ENCODE measurements at regions not wholly inside any gene's neighbourhood (a gene's known extent, or its start where the extent isn't known, plus 50 kb on each side); places are given as distances from the start of the nearest gene placed in this dataset.

DNA sequence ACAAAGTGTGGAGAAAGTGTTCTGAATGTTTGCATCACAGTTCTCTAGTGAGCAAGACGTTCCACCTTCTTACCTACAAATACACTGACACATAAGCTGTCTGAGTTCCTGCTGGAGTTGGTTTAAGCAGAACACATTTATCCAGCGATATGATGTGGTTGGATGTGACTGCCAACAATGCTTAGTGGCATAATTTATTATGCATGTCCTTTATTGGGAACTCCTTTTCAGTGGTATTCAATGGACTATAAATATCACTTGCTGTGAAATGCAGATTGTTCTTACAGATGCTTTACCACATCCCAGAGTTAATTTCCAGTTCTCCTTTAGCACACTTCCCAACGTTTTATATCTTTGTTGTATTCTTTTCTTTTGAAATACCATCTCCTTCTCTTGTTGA lies 222.2 kb downstream of the LURAP1L start:
- DNase-seq (ENCODE audit: low read depth, low spot score): no peak
- ChIA-PET POLR2A (no interaction called here), CTCF (interaction anchor here (1.7 kb wide), 1 partner anchor 277 kb away, joined by 5 read pairs; no protein-coding TSS in a partner anchor)
- H3K4me3 ChIP-seq (ENCODE audit: low read depth, low read length): no peak overlapping the region
- H3K9me3 ChIP-seq (ENCODE audit: control insufficient read depth, insufficient read depth, low read length): no peaks in the 10 kb centered on the region
- TF ChIP-seq, protein P1, sequence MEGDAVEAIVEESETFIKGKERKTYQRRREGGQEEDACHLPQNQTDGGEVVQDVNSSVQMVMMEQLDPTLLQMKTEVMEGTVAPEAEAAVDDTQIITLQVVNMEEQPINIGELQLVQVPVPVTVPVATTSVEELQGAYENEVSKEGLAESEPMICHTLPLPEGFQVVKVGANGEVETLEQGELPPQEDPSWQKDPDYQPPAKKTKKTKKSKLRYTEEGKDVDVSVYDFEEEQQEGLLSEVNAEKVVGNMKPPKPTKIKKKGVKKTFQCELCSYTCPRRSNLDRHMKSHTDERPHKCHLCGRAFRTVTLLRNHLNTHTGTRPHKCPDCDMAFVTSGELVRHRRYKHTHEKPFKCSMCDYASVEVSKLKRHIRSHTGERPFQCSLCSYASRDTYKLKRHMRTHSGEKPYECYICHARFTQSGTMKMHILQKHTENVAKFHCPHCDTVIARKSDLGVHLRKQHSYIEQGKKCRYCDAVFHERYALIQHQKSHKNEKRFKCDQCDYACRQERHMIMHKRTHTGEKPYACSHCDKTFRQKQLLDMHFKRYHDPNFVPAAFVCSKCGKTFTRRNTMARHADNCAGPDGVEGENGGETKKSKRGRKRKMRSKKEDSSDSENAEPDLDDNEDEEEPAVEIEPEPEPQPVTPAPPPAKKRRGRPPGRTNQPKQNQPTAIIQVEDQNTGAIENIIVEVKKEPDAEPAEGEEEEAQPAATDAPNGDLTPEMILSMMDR (IDR thresholded peaks at IDR 0.05; ENCODE audit: low read depth, low read length): no peak
- no peaks in the 10 kb centered on the region for H3K27me3 ChIP-seq (ENCODE audit: control insufficient read depth, insufficient read depth, low read length)
- no peak overlapping the region for H3K27ac ChIP-seq (ENCODE audit: low read depth, low read length)

DNA sequence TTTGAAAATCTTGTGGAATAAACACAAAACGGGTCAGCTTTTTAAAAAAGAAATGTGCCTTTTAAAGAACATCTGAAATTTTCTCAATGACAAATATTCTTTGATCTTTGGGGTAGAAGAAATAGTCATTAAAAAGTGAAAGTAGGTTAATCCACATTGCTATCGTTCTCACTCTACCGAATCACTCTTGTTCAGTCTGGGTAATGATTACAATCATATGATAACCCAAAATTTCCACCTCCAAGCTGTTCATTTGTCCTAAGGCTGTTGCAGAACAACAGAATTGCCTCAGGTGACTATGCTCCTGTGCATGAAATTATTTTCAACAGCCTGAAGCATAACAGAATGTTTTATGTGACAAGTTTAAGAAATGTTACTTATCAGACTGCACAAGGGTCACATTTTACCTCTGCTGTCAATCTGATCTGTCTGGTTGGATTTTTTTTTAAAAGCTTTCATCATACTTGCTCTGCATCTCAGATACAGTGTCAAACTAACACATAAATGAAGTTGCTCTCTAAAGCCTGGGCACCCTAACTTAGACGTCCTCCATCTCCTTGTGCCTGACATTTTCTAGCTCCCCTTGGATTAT lies 227.3 kb downstream of the LURAP1L start:
- DNase-seq (ENCODE audit: low read depth, low spot score): no peak
- ChIA-PET POLR2A (no interaction called here), CTCF (interaction anchor here (0.8 kb wide), 1 partner anchor 33 kb away, joined by 3 read pairs; no protein-coding TSS in a partner anchor)
- H3K27ac ChIP-seq (ENCODE audit: low read depth, low read length): no peak overlapping the region
- H3K4me3 ChIP-seq (ENCODE audit: low read depth, low read length): no peak overlapping the region
- no peaks in the 10 kb centered on the region for H3K27me3 ChIP-seq (ENCODE audit: control insufficient read depth, insufficient read depth, low read length)
- no peaks in the 10 kb centered on the region for H3K9me3 ChIP-seq (ENCODE audit: control insufficient read depth, insufficient read depth, low read length)
- TF ChIP-seq, protein P1 (IDR thresholded peaks at IDR 0.05; ENCODE audit: low read depth, low read length): no peak

DNA sequence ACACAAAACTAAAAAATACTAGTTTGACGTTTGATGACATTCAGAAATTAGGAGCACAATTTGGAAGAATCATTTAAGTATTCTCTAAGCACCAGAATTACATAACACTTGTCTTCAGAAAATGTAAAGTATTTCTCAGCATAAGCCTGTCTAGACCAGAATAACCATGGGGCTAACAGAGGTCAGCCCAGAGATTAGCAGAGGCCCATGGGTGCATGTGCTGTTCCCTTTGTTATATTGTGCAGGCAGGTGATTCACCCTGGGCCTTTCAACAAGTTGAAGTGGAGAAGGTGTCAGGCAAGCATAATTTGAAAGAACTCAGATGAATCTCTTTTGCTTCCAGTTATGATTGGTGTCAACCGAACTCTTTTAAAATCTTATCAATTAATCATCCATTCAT lies 227.9 kb downstream of the LURAP1L start:
- POLR2A ChIA-PET: no interaction called here
- no peak overlapping the region for H3K4me3 ChIP-seq (ENCODE audit: low read depth, low read length)
- H3K27ac ChIP-seq (ENCODE audit: low read depth, low read length): no peak overlapping the region
- no peak for DNase-seq (ENCODE audit: low read depth, low spot score)
- no peaks in the 10 kb centered on the region for H3K27me3 ChIP-seq (ENCODE audit: control insufficient read depth, insufficient read depth, low read length)
- TF ChIP-seq, protein P1 (IDR thresholded peaks at IDR 0.05; ENCODE audit: low read depth, low read length): no peak
- no peaks in the 10 kb centered on the region for H3K9me3 ChIP-seq (ENCODE audit: control insufficient read depth, insufficient read depth, low read length)
- CTCF ChIA-PET: no interaction called here

DNA sequence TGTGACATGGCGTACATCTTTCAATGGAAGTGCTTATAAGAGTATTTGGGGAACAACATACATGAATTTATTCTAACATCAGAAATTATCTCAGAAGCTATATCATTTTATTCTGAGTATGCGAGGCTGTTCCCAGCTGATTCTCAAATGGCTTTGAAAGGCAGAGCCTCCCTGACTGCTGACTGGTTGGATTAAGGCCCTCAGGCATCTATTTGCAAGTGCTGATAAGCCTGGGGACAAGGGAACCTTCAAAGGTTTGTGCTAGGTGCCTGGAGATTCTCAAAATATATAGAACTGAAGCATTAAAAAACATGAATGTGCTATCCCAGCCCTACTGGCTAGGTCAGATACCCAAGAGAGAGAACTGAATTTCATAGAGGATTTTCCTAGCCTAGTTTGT lies 235.1 kb downstream of the LURAP1L start:
- Histone ChIP-seq H3K4me3 (ENCODE audit: low read depth, low read length) (no peak overlapping the region), H3K27ac (ENCODE audit: low read depth, low read length) (no peak overlapping the region), H3K9me3 (ENCODE audit: control insufficient read depth, insufficient read depth, low read length) (no peaks in the 10 kb centered on the region), H3K27me3 (ENCODE audit: control insufficient read depth, insufficient read depth, low read length) (no peaks in the 10 kb centered on the region)
- CTCF ChIA-PET: interaction anchor here (0.6 kb wide), 1 partner anchor 79 kb away, joined by 3 read pairs; no protein-coding TSS in a partner anchor
- POLR2A ChIA-PET: no interaction called here
- no peak for DNase-seq (ENCODE audit: low read depth, low spot score)
- TF ChIP-seq, protein P1 (IDR thresholded peaks at IDR 0.05; ENCODE audit: low read depth, low read length): no peak

DNA sequence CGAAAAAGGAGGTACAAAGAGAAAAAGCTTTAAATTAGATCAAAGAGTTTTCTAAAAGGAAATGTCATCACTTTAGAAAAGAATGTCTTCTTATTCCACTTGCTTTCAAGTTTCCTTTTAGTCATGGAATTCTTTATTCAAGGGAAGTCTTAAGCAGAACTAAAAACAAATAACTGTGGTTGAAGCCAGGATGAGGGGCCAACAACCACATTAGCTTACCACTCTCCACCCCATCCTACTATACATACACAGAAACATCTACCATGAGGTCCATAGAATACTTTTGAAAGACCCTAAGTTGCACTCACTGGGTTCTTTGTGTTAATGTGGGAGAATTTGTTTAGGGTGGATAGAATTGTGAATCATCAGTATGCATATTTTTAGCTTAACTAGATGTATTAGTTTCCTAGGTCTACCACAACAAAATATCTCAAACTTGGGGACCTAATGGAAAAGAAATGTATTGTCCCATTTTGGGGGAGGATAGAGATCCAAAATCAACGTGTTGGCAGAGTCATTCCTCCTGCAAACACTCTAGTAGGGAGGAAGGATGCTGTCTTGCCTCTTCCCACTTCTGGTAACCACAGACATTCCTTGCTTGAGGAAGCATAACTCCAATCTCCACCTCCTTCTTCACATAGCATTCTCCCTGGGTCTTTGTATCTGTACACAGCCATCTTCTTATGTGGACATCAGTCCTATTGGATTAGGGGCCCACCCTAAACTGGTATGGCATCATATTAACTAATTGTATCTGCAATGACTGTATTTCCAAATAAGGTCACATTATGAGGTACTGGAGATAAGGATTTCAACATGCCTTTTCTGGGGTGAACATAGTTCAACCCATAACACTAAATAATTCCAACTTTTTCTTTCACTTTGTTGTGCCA lies 239.4 kb downstream of the LURAP1L start:
- H3K27me3 ChIP-seq (ENCODE audit: control insufficient read depth, insufficient read depth, low read length): no peaks in the 10 kb centered on the region
- H3K27ac ChIP-seq (ENCODE audit: low read depth, low read length): no peak overlapping the region
- ChIA-PET CTCF (interaction anchor here (0.6 to 1.9 kb wide), 2 partner anchors 20 to 104 kb away, joined by 4 to 6 read pairs; no protein-coding TSS in a partner anchor), POLR2A (no interaction called here)
- no peak overlapping the region for H3K4me3 ChIP-seq (ENCODE audit: low read depth, low read length)
- no peak for DNase-seq (ENCODE audit: low read depth, low spot score)
- no peaks in the 10 kb centered on the region for H3K9me3 ChIP-seq (ENCODE audit: control insufficient read depth, insufficient read depth, low read length)
- TF ChIP-seq, protein P1 (IDR thresholded peaks at IDR 0.05; ENCODE audit: low read depth, low read length): no peak

Data from AG04450 (cell line).